NB4 (cell line): ENCODE measurements at regions not wholly inside any gene's neighbourhood (a gene's known extent, or its start where the extent isn't known, plus 50 kb on each side); places are given as distances from the start of the nearest gene placed in this dataset.

Experiments used
- DNase-seq: peaks from one replicate; pipeline ENCODE4 v3.0.0; 2010; ENCODE audit warnings: low read depth
- H3K4me3 ChIP-seq: one replicate; pipeline ENCODE4 v1.5.1; 2011; ENCODE audit warnings: mild to moderate bottlenecking, low read depth, low read length, moderate library complexity
- MAX ChIP-seq: IDR thresholded peaks from 2 replicates; pipeline ENCODE4 v1.6.1; 2011; ENCODE audit warnings: low read depth, low read length
- MYC ChIP-seq: IDR thresholded peaks from 2 replicates; pipeline ENCODE4 v1.6.1; 2011; ENCODE audit warnings: low read depth, low read length
- POLR2A ChIP-seq: IDR thresholded peaks from 2 replicates; pipeline ENCODE4 v1.6.1; 2011; ENCODE audit warnings: mild to moderate bottlenecking; ENCODE audit not compliant: insufficient read length; ENCODE audit errors: extremely low read depth
- TF ChIP-seq, protein P1 (sequence below): IDR thresholded peaks from one replicate; pipeline ENCODE4 v1.5.1; 2012; ENCODE audit warnings: low read depth, low read length

- no peak for DNase-seq
Measured at GRCh38 chr3:148331081-148331846, 366.4 kb upstream of the AGTR1 start.

DNA sequence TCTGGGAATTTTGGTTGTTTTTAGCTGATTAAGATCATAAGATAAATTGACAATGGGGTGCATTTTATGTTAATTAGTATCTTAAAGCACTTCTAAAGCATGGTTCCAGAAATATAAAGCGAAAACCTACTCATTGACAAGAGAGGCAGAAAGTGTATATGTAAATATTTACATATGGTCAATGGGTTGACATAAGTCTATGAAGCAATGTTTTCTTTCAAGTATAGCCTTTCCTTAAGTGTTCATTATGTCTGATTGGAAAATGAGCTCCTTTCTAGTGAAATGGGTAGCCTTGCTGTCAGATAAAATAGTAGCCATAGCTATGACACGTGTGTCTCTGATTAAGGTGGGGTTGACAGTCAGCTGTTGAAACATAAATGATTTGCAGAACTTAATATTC, 365.2 kb upstream of the AGTR1 start:
- no peak overlapping the region for H3K4me3 ChIP-seq
- TF ChIP-seq POLR2A (no peak), MYC (no peak), MAX (no peak)
- TF ChIP-seq, protein P1, sequence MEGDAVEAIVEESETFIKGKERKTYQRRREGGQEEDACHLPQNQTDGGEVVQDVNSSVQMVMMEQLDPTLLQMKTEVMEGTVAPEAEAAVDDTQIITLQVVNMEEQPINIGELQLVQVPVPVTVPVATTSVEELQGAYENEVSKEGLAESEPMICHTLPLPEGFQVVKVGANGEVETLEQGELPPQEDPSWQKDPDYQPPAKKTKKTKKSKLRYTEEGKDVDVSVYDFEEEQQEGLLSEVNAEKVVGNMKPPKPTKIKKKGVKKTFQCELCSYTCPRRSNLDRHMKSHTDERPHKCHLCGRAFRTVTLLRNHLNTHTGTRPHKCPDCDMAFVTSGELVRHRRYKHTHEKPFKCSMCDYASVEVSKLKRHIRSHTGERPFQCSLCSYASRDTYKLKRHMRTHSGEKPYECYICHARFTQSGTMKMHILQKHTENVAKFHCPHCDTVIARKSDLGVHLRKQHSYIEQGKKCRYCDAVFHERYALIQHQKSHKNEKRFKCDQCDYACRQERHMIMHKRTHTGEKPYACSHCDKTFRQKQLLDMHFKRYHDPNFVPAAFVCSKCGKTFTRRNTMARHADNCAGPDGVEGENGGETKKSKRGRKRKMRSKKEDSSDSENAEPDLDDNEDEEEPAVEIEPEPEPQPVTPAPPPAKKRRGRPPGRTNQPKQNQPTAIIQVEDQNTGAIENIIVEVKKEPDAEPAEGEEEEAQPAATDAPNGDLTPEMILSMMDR = no peak
- no peak for DNase-seq

More at GRCh38 chr3:148331081-148331846, 366.4 kb upstream of the AGTR1 start:
- no peak for TF ChIP-seq MYC
- TF ChIP-seq, protein P1 = no peak
- no peak for TF ChIP-seq POLR2A
- no peak for TF ChIP-seq MAX
- H3K4me3 ChIP-seq = no peak overlapping the region

- no peak for DNase-seq
- TF ChIP-seq POLR2A (no peak), MYC (no peak), MAX (no peak)
- TF ChIP-seq, protein P1 = no peak
- no peak overlapping the region for H3K4me3 ChIP-seq
Measured at GRCh38 chr3:148333091-148333490, 364.6 kb upstream of the AGTR1 start.

DNA sequence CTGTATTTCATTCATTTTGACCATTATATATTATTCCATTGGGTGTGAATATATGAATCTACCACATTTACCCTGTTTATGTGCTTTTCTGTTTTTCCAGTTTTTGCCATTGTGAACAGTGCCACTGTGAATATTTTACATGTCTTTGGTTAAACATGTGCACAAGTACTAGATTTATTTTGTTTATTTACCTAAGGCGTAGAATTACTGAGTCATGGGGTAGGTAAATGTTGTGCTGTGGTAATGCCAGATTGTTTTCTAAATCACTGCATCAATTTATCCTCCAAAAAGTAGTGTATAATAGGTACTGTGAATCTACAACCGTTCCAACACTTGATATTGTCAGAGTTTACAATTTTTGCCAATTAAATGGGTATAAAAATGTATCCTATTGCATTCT, 362.1 kb upstream of the AGTR1 start:
- DNase-seq = no peak
- TF ChIP-seq MAX = no peak
- no peak for TF ChIP-seq MYC
- no peak overlapping the region for H3K4me3 ChIP-seq

DNA sequence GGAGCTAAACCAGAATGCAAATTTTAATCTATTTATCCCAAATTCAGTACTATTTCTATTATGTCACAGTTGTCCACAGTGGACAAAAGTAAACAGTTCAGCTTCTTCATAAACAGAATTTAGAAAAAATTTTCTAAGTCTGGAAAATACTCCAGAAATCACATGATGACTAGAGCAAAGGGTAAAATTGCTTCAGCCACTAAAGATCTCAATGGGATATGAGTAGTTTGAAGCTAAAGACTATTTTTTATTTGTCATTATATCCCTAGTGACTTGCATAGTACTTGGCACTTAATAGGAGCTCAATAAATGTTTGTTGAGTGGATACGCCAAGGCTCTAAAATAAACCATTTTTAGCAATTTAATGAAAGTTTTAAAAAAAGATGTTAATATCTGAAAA, 354.3 kb upstream of the AGTR1 start:
- no peak for DNase-seq
- no peak overlapping the region for H3K4me3 ChIP-seq
- TF ChIP-seq POLR2A = no peak
- TF ChIP-seq MYC = no peak

GRCh38 chr3:148344521-148344920, 353.2 kb upstream of the AGTR1 start:
- TF ChIP-seq MYC (no peak), MAX (no peak), POLR2A (no peak)
- TF ChIP-seq, protein P1 = no peak
- H3K4me3 ChIP-seq = no peak overlapping the region
- DNase-seq = no peak
